Endothelial cell (in vitro differentiated cells): ENCODE measurements at regions not wholly inside any gene's neighbourhood (a gene's known extent, or its start where the extent isn't known, plus 50 kb on each side); places are given as distances from the start of the nearest gene placed in this dataset.

Source experiments
- DNase-seq: peaks from one replicate; pipeline ENCODE4 v3.0.0; 2021; ENCODE audit warnings: low spot score
- H3K27ac Mint-ChIP-seq: one replicate; pipeline ENCODE4 v1.8.0; 2021; ENCODE audit warnings: mixed read lengths, inconsistent platforms; ENCODE audit not compliant: unreplicated experiment
- H3K27me3 Mint-ChIP-seq: one replicate; pipeline ENCODE4 v1.8.0; 2021; ENCODE audit warnings: mild to moderate bottlenecking, moderate library complexity, mixed read lengths, inconsistent platforms; ENCODE audit not compliant: unreplicated experiment
- H3K36me3 Mint-ChIP-seq: one replicate; pipeline ENCODE4 v1.8.0; 2021; ENCODE audit warnings: mild to moderate bottlenecking, low read depth, mixed read lengths, inconsistent platforms; ENCODE audit not compliant: unreplicated experiment
- H3K4me1 Mint-ChIP-seq: one replicate; pipeline ENCODE4 v1.8.0; 2021; ENCODE audit warnings: mild to moderate bottlenecking, mixed read lengths, inconsistent platforms; ENCODE audit not compliant: unreplicated experiment
- H3K4me3 Mint-ChIP-seq: one replicate; pipeline ENCODE4 v1.8.0; 2021; ENCODE audit warnings: mild to moderate bottlenecking, mixed read lengths, inconsistent platforms; ENCODE audit not compliant: unreplicated experiment
- H3K9me3 Mint-ChIP-seq: one replicate; pipeline ENCODE4 v1.8.0; 2021; ENCODE audit warnings: mixed read lengths, inconsistent platforms; ENCODE audit not compliant: unreplicated experiment
- TF ChIP-seq, protein P1 (sequence below): fragments of 200-600 bp; sonication (generic); IDR thresholded peaks from one replicate; pipeline ENCODE4 v1.5.0; 2021; ENCODE audit warnings: antibody characterized with exemption; ENCODE audit not compliant: unreplicated experiment

DNA sequence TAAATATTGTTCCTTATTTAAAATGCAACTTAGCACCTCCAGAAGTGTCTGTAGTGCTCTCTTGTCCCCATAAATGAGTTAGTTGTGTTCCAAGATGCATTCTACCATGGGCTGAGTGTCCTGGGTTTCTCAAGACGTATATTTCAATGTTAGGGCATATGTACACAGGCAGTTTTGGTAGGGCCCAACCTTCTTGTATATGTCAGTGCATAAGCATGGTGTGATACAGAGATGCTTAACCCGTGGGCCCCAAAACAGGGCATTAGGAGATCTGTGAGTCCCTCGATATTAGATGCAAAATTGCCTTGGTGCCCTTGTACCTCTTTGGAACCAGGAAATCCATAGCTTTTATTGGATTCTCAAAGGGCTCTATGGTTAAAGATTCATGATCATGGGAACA lies 91.5 kb upstream of the HIVEP1 start:
- no peak overlapping the region for H3K27ac Mint-ChIP-seq
- no peaks in the 10 kb centered on the region for H3K27me3 Mint-ChIP-seq
- no peaks in the 10 kb centered on the region for H3K9me3 Mint-ChIP-seq
- H3K4me1 Mint-ChIP-seq, result no peaks in the 10 kb centered on the region
- H3K4me3 Mint-ChIP-seq, result no peak overlapping the region
- no peak for DNase-seq
- H3K36me3 Mint-ChIP-seq, result no peaks in the 10 kb centered on the region
- TF ChIP-seq, protein P1, sequence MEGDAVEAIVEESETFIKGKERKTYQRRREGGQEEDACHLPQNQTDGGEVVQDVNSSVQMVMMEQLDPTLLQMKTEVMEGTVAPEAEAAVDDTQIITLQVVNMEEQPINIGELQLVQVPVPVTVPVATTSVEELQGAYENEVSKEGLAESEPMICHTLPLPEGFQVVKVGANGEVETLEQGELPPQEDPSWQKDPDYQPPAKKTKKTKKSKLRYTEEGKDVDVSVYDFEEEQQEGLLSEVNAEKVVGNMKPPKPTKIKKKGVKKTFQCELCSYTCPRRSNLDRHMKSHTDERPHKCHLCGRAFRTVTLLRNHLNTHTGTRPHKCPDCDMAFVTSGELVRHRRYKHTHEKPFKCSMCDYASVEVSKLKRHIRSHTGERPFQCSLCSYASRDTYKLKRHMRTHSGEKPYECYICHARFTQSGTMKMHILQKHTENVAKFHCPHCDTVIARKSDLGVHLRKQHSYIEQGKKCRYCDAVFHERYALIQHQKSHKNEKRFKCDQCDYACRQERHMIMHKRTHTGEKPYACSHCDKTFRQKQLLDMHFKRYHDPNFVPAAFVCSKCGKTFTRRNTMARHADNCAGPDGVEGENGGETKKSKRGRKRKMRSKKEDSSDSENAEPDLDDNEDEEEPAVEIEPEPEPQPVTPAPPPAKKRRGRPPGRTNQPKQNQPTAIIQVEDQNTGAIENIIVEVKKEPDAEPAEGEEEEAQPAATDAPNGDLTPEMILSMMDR, result no peak

DNA sequence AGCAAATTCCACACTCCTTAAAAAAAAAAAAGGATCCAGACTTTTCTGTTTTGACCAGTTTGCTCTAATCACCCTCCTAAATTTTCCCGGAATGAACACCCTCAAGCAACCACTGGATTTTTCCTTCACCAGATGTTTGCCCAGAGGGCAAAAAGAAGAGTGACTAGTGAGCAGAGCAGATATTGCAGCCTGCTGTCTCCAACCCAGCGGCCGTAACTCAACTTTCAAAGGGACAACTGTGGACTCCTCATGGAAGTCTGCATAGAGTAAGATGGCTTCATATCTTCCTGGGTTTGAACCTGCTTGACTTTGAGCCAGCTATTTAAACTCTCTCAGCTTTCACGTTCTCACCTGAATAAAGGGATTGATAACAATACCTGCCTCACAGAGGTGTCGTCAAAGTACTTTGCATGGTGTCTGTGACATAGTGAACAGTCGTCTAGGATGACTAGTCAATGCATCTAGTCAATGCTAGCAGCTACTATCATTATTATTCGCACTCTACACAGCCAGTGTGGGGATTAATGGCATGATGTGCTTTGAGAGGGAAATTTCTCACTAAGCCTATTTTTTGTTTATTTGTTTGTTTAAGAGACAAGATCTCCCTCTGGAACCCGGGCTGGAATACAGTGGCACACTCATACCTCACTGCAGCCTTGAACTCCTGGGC lies 92.2 kb upstream of the HIVEP1 start:
- Mint-ChIP-seq H3K9me3 (no peaks in the 10 kb centered on the region), H3K27ac (no peak overlapping the region), H3K4me1 (no peaks in the 10 kb centered on the region), H3K36me3 (no peaks in the 10 kb centered on the region), H3K4me3 (no peak overlapping the region), H3K27me3 (no peaks in the 10 kb centered on the region)
- TF ChIP-seq, protein P1, result no peak
- DNase-seq, result no peak

DNA sequence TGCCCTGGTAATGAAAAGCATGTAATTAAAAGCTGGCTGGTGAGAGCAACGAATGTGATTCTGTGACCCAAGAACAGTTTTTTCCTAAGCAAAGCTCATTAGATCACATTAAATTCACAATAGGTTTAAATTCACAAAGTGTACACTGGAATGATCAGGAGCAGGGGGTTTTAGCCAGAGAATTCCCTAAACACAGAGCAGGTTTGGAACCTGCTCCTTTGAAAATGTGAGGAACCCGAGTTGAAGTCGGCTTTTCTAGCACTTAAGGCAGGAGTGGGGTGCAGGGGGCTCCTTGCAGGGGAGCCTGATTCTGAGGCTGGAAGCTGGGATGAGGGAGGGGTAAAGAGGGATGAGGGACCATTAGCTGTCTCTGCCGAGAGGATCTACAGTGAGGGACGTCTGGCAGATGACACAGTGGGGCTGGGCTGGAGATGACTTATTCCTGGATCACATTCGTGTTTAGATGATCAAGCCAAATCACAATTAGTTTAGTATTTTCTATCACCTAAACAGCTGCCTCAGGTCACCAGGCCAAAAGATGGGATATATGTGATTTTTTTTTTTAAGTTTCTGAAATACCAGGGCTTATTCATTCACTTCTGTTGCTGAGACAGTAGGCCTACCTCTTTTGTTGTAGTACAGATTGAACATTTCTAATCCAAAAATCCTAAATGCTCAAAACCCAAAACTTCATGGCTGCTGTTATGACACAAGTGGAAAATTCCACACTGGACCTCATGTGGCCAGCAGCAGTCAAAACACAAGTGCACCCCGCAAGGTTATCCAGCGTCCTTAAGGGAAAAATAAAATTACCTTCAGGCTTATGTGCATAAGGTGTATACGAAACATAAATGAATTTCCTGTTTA lies 93.1 kb upstream of the HIVEP1 start:
- Mint-ChIP-seq H3K27me3 (no peaks in the 10 kb centered on the region), H3K4me3 (no peak overlapping the region), H3K4me1 (no peaks in the 10 kb centered on the region), H3K36me3 (no peaks in the 10 kb centered on the region), H3K27ac (no peak overlapping the region), H3K9me3 (no peaks in the 10 kb centered on the region)
- TF ChIP-seq, protein P1, result no peak
- DNase-seq, result no peak

DNA sequence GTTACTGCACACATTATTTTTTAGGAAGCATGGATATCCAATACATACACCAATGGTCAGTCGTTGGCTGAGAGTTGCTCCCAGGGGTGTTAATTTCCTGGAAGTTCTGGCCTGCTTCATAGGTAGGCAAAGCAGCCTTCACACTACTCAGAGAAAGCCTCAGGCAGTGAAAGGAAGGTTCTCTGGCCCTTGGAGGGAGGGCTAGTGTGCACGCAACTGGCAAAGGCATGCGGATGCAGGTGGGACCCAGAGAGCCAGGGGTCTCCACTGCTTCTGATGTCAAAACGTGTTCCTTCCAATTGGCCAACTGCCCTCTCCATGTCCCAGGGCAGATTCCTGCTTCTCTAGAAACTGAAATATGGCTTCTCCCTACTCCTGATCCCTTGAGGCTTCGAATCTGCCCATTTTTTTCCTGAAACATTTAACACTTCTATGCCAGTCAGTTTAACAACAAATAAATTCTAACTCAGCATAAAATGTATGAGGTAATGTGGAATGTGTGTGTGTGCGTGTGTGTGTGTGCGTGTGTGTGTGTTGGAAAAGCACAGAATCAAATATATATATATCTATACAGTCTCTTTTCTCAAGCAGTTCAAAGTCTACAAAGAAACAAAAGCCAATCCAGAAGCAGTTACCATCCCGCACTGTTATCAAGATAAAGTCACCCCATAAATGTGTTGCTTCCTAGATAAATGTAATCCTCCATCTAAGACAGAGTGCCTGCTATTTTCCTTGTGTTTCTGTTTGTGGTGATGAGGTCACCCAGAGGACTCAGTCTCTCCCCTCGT lies 94.0 kb upstream of the HIVEP1 start:
- no peaks in the 10 kb centered on the region for H3K4me1 Mint-ChIP-seq
- no peak overlapping the region for H3K4me3 Mint-ChIP-seq
- H3K36me3 Mint-ChIP-seq, result no peaks in the 10 kb centered on the region
- H3K27me3 Mint-ChIP-seq, result no peaks in the 10 kb centered on the region
- DNase-seq, result no peak
- no peaks in the 10 kb centered on the region for H3K9me3 Mint-ChIP-seq
- no peak overlapping the region for H3K27ac Mint-ChIP-seq
- TF ChIP-seq, protein P1, result no peak
